NT2/D1 (cell line): ENCODE measurements at regions not wholly inside any gene's neighbourhood (a gene's known extent, or its start where the extent isn't known, plus 50 kb on each side); places are given as distances from the start of the nearest gene placed in this dataset.

ENCODE experiments used
- SUZ12 ChIP-seq: IDR thresholded peaks from 2 replicates; pipeline ENCODE4 v1.6.1; 2011; ENCODE audit not compliant: insufficient read length, insufficient read depth; ENCODE audit errors: extremely low read depth
- YY1 ChIP-seq: IDR thresholded peaks from 2 replicates; pipeline ENCODE4 v1.6.1; 2011; ENCODE audit not compliant: insufficient read length, insufficient read depth

DNA sequence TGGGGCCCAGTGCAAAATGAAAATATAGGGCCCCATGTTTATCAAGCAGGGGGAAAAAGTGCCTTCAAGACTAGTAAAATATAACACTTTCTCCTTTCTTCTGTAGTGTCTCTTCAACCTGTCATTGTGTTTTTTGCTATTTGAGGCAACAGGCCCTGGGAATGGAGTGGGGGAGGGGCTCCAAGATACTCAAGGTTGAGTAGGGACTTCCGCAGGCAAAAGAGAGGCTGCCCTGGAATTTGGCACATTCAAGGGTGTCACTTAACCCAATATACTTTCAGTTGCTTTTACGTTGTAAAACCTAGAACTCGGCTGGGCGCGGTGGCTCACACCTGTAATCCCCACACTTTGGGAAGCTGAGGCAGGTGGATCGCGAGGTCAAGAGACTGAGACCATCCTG, 154.9 kb downstream of the ALDH8A1 start:
- no peak for TF ChIP-seq SUZ12
- TF ChIP-seq YY1, result no peak
